Prostate gland (tissue), 2 donors: ENCODE measurements at regions not wholly inside any gene's neighbourhood (a gene's known extent, or its start where the extent isn't known, plus 50 kb on each side); places are given as distances from the start of the nearest gene placed in this dataset.

Experiments
- DNase-seq: peaks from one replicate; pipeline ENCODE4 v3.0.0-alpha.2; 2019; ENCODE audit warnings: low spot score
- H3K27ac ChIP-seq, 2 donors: fragments of 200-600 bp; sonication (generic); 2 replicates each; pipeline ENCODE4 v1.5.1; 2017 to 2019
- H3K27me3 ChIP-seq: fragments of 200-600 bp; sonication (generic); replicated peaks from 2 replicates; pipeline ENCODE4 v1.5.1; 2019; ENCODE audit not compliant: insufficient read depth
- H3K36me3 ChIP-seq, 2 donors: fragments of 200-600 bp; sonication (generic); 1 replicate in 1 of 2; 2 replicates in 1 of 2; pipeline versions ENCODE4 v1.5.1 to v1.8.1; 2017 to 2019
- H3K4me1 ChIP-seq: fragments of 200-600 bp; sonication (generic); replicated peaks from 2 replicates; pipeline ENCODE4 v1.5.1; 2019
- H3K4me3 ChIP-seq, 2 donors: fragments of 200-600 bp; sonication (generic); 2 replicates each; pipeline ENCODE4 v1.5.1; 2017 to 2019
- H3K9me3 ChIP-seq: fragments of 200-600 bp; sonication (generic); 2 replicates; pipeline ENCODE4 v1.5.1; 2017
- CTCF ChIP-seq, 4 experiments: fragments of 200-600 bp in 2 of 4; fragments of 450-650 bp in 2 of 4; sonication (generic) in 2 of 4; IDR thresholded peaks; 1 replicate in 3 of 4; 2 replicates in 1 of 4; pipeline ENCODE4 v1.5.1; 2016 to 2019; ENCODE audit warnings: antibody characterized with exemption in 4 of 4, mild to moderate bottlenecking in 2 of 4, moderate library complexity in 2 of 4
- POLR2A ChIP-seq: fragments of 450-650 bp; IDR thresholded peaks from one replicate; pipeline ENCODE4 v1.6.1; 2016; ENCODE audit warnings: antibody characterized with exemption, mild to moderate bottlenecking
- POLR2AphosphoS5 ChIP-seq: sonication (generic); formaldehyde crosslinking; IDR thresholded peaks from one replicate; pipeline ENCODE4 v1.6.1; 2017; ENCODE audit warnings: antibody characterized with exemption
- WGBS: methylation state at CpG from one replicate; pipeline ENCODE4 v1.1.5; 2018; 5-methylcytosine and 5-hydroxymethylcytosine counted together
- intact Hi-C: fragments of 100-400 bp; cut with DNase I; formaldehyde crosslinking; loops from one replicate; pipeline ENCODE4 v1.14.2; 2022

DNA sequence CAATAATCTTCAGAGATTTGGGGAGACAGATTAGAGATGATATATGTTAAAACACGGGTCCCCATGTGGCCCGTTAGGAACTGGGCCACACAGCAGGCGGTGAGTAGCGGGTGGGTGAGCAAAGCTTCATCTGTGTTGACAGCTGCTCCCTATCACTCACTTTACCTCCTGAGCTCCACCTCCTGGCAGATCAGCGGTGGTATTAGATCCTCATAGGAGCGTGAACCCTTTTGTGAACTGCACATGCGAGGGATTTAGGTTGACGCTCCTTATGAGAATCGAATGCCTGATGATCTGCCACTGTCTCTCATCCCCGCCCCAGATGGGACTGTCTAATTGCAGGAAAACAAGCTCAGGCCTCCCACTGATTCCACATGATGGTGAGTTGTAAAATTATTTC is 560.4 kb upstream of the AMELY start:
- no peak for DNase-seq
- no peaks in the 10 kb centered on the region for H3K4me1 ChIP-seq
- intact Hi-C loops, result no loop called here
- no peaks in the 10 kb centered on the region for H3K9me3 ChIP-seq
- 74% methylated on average over 10 of the region's 10 CpGs for WGBS
- H3K27ac ChIP-seq, result no peak overlapping the region
- H3K36me3 ChIP-seq, result no peaks in the 10 kb centered on the region
- no peak for TF ChIP-seq POLR2A
- TF ChIP-seq POLR2AphosphoS5, result no peak
- TF ChIP-seq CTCF (IDR thresholded peaks at IDR 0.05), result no peak
- no peak overlapping the region for H3K4me3 ChIP-seq
- H3K27me3 ChIP-seq, result no peaks in the 10 kb centered on the region

GRCh38 chrY:7470037-7470436 is 558.5 kb upstream of the AMELY start:
- Histone ChIP-seq H3K9me3 (no peaks in the 10 kb centered on the region), H3K4me3 (no peak overlapping the region), H3K27me3 (no peaks in the 10 kb centered on the region), H3K4me1 (no peaks in the 10 kb centered on the region), H3K27ac (no peak overlapping the region), H3K36me3 (no peaks in the 10 kb centered on the region)
- no peak for TF ChIP-seq POLR2AphosphoS5
- TF ChIP-seq POLR2A, result no peak
- TF ChIP-seq CTCF (IDR thresholded peaks at IDR 0.05), result no peak
- DNase-seq, result no peak
- intact Hi-C loops, result no loop called here

GRCh38 chrY:7468951-7469745 is 557.6 kb upstream of the AMELY start:
- no peaks in the 10 kb centered on the region for H3K4me1 ChIP-seq
- TF ChIP-seq POLR2A, result no peak
- no peak for TF ChIP-seq CTCF (IDR thresholded peaks at IDR 0.05)
- TF ChIP-seq POLR2AphosphoS5, result no peak
- H3K4me3 ChIP-seq, result no peak overlapping the region
- WGBS, result 63% methylated on average over 4 of the region's 4 CpGs
- H3K27ac ChIP-seq, result no peak overlapping the region
- no peaks in the 10 kb centered on the region for H3K9me3 ChIP-seq
- no peaks in the 10 kb centered on the region for H3K36me3 ChIP-seq
- DNase-seq, result no peak
- no peaks in the 10 kb centered on the region for H3K27me3 ChIP-seq
- intact Hi-C loops, result no loop called here

GRCh38 chrY:7467796-7468520 is 556.4 kb upstream of the AMELY start:
- WGBS, result 90% methylated on average over 3 of the region's 3 CpGs
- Histone ChIP-seq H3K4me1 (no peaks in the 10 kb centered on the region), H3K36me3 (no peaks in the 10 kb centered on the region), H3K4me3 (no peak overlapping the region), H3K27ac (no peak overlapping the region), H3K27me3 (no peaks in the 10 kb centered on the region), H3K9me3 (no peaks in the 10 kb centered on the region)
- no peak for DNase-seq
- intact Hi-C loops, result no loop called here
- TF ChIP-seq CTCF (IDR thresholded peaks at IDR 0.05) (no peak), POLR2AphosphoS5 (no peak), POLR2A (no peak)
